Activated naive CD8-positive, alpha-beta T cell treated with anti-CD3 and anti-CD28 coated beads for 36 hours (primary cell): ENCODE measurements at regions not wholly inside any gene's neighbourhood (a gene's known extent, or its start where the extent isn't known, plus 50 kb on each side); places are given as distances from the start of the nearest gene placed in this dataset.
"Not testable (repeated sequence)": the region's sequence is repeated elsewhere in the genome, so short reads cannot be mapped to it uniquely, and the experiment has no call there.

ENCODE experiments used
- DNase-seq: peaks from one replicate; pipeline ENCODE4 v3.0.0; 2021
- H3K27ac Mint-ChIP-seq: one replicate; pipeline ENCODE4 v1.8.0; 2022; ENCODE audit warnings: mild to moderate bottlenecking, moderate library complexity, mixed read lengths
- H3K27me3 Mint-ChIP-seq: one replicate; pipeline ENCODE4 v1.8.0; 2022; ENCODE audit warnings: mild to moderate bottlenecking, mixed read lengths
- H3K36me3 Mint-ChIP-seq: one replicate; pipeline ENCODE4 v1.8.0; 2021; ENCODE audit warnings: mild to moderate bottlenecking, mixed read lengths
- H3K4me1 Mint-ChIP-seq: one replicate; pipeline ENCODE4 v1.8.0; 2021; ENCODE audit warnings: mixed read lengths
- H3K4me3 Mint-ChIP-seq: one replicate; pipeline ENCODE4 v1.8.0; 2022; ENCODE audit warnings: mild to moderate bottlenecking, moderate library complexity, mixed read lengths
- H3K9me3 Mint-ChIP-seq: one replicate; pipeline ENCODE4 v1.8.0; 2022; ENCODE audit warnings: mixed read lengths

DNA sequence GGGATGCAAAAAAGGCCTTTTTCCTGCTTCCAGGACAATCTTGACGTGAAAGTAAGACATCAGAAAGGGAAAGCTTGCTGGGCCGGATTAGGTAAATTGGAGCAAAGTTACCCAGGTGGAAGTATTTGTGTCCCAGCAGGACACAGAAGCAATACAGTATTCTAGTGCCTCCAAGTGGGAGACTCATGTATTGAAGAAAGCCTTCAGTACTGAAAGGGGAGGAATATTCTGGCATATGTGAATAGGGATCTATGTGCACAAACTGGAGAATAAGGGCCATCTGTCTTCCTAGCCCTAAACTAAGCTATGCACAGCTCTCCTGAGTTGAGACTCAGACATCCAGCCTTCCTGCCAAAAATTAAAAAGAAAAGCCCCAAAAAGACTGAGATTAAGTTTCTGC is 327.3 kb upstream of the CDH8 start:
- Mint-ChIP-seq H3K4me3 (no peak overlapping the region), H3K4me1 (no peaks in the 10 kb centered on the region), H3K36me3 (no peaks in the 10 kb centered on the region), H3K27me3 (no peaks in the 10 kb centered on the region), H3K9me3 (peaks cover 8% of the 10 kb centered on the region), H3K27ac (no peak overlapping the region)
- no peak for DNase-seq

DNA sequence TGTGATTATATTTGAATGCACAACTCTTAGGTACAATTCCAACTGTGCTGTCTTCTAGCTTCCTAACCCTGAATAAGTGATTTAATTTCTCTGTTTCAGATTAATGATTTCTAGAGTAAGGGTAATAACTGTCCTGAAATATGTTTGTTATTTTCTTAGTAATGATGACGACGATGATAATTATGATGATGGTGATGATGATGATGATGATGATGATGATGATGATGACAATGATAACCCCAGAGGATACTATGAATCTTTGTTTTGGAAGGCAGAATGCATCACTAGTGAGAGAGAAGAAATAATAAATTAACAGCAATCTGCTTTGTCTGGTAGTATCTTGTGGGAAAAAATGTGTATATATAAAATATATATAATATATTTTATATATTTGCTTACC is 317.1 kb upstream of the CDH8 start:
- no peak overlapping the region for H3K4me3 Mint-ChIP-seq
- H3K27ac Mint-ChIP-seq, result no peak overlapping the region
- H3K27me3 Mint-ChIP-seq, result no peaks in the 10 kb centered on the region
- no peaks in the 10 kb centered on the region for H3K4me1 Mint-ChIP-seq
- H3K36me3 Mint-ChIP-seq, result no peaks in the 10 kb centered on the region
- no peak for DNase-seq
- H3K9me3 Mint-ChIP-seq, result peaks cover 4% of the 10 kb centered on the region

DNA sequence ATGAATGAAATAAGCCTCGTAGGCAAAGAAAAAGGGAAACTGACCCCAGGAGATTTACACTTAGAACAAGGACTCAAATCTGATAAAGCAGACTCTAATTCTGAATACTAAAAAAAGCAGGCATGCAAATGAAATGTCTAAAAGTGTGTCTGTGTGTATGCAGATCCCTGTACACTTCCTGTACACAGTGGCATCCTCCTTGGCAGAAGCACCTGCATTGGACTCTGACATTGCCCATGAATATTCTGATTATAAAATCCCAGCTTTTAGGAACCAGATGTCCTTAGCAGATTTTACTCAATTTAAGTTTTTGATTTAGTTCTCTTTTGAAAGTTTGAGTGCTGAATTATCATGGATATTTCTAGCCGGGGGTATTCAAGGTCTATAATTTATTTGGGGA is 306.0 kb upstream of the CDH8 start:
- H3K27ac Mint-ChIP-seq, result no peak overlapping the region
- H3K36me3 Mint-ChIP-seq, result no peaks in the 10 kb centered on the region
- H3K4me1 Mint-ChIP-seq, result no peaks in the 10 kb centered on the region
- H3K9me3 Mint-ChIP-seq, result peaks cover 7% of the 10 kb centered on the region
- H3K4me3 Mint-ChIP-seq, result no peak overlapping the region
- DNase-seq, result no peak
- H3K27me3 Mint-ChIP-seq, result no peaks in the 10 kb centered on the region

DNA sequence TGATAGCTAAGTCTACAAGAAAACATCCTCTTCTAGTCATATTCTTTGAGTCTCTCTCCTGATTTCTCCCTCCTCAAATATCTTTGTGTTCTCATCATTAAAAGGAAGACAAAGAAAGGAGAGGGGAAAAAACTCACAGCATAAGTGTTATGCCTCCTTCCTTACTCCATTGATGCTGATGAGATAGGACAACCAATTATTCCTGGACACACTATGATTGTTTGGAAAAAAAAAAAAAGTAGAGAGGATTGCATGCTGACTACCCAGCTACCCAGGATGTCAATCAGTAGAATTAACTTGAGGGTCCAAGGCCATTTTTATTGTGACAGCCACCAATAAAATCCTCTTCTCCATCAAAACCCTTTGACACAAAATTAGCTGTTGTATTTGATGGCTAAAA is 299.1 kb upstream of the CDH8 start:
- H3K9me3 Mint-ChIP-seq, result peaks cover 6% of the 10 kb centered on the region
- H3K27me3 Mint-ChIP-seq, result no peaks in the 10 kb centered on the region
- H3K4me1 Mint-ChIP-seq, result no peaks in the 10 kb centered on the region
- no peak overlapping the region for H3K27ac Mint-ChIP-seq
- H3K36me3 Mint-ChIP-seq, result no peaks in the 10 kb centered on the region
- no peak overlapping the region for H3K4me3 Mint-ChIP-seq
- no peak for DNase-seq

DNA sequence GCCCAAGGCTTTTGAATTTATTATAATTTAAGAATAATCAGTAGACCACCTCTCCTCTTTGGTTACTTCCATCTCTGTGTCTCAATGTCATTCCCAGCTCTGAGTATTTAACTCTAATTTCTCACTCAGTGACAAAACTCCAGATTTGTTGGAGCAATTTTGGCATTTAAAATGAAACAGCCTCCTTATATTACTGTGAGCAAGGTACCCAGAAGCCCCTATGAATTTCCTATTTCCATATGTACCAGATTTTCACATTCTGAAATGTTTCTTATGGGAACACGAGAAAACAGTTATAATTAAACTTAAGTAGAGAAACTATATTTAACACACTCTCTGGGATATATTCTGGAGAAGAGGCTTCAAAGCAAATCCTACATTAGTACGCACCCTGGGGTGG is 285.4 kb upstream of the CDH8 start:
- Mint-ChIP-seq H3K9me3 (peaks cover 12% of the 10 kb centered on the region), H3K4me3 (no peak overlapping the region), H3K27me3 (no peaks in the 10 kb centered on the region), H3K4me1 (no peaks in the 10 kb centered on the region), H3K27ac (no peak overlapping the region), H3K36me3 (no peaks in the 10 kb centered on the region)
- DNase-seq, result no peak

DNA sequence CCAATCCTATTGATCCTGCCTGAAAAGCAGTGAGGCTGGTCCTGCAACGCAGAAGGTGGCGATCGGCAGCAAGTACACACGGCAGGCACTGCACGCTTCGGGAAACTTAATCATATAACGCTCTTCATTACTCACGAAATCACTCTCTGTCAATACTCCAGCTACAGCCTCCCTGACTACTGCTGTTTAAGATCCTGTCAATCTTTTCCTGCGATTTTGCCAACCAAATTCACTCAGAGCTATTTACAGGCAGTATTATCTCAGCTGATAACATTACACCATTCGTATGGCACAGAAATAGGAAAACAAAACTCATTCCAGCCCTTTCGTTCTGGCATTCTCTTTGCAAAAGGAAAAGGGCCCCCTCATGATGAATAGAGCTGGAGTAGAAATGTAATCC is 262.4 kb upstream of the CDH8 start:
- Mint-ChIP-seq H3K36me3 (no peaks in the 10 kb centered on the region), H3K9me3 (peaks cover 11% of the 10 kb centered on the region), H3K27ac (no peak overlapping the region), H3K4me1 (no peaks in the 10 kb centered on the region), H3K4me3 (no peak overlapping the region), H3K27me3 (no peaks in the 10 kb centered on the region)
- DNase-seq, result no peak

DNA sequence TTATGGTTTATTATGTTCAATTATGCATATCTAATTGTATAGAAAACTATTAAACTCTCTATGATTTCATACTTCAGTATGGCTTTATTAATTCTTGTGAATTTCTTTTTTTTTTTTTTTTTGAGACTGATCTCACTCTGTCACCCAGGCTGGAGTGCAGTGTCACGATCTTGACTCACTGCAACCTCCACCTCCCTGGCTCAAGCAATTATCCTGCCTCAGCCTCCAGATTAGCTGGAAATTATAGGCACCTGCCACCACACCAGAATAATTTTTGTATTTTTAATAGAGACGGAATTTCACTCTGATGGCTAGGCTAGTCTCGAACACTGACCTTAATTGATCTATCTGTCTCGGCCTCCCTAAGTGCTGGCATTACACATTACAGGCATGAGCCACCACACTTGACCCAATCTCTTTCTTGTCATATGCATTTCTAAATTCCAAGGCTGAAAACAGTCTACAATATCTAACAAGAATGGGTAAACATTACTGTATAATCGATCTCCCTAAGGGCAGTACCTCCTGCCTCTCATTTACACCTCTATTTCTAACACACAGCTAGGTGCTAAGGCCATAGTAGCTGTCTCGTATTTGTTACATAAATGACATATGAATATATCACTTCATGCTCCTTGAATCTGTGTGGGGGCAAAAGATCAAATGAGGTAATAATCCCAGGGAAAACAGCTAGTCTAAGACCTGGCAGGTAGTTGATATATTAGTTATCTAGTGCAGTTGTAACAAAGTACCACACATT is 258.2 kb upstream of the CDH8 start:
- H3K4me3 Mint-ChIP-seq, result no peak overlapping the region
- no peaks in the 10 kb centered on the region for H3K27me3 Mint-ChIP-seq
- H3K27ac Mint-ChIP-seq, result no peak overlapping the region
- no peak for DNase-seq
- H3K4me1 Mint-ChIP-seq, result no peaks in the 10 kb centered on the region
- H3K9me3 Mint-ChIP-seq, result peaks cover 5% of the 10 kb centered on the region
- no peaks in the 10 kb centered on the region for H3K36me3 Mint-ChIP-seq

DNA sequence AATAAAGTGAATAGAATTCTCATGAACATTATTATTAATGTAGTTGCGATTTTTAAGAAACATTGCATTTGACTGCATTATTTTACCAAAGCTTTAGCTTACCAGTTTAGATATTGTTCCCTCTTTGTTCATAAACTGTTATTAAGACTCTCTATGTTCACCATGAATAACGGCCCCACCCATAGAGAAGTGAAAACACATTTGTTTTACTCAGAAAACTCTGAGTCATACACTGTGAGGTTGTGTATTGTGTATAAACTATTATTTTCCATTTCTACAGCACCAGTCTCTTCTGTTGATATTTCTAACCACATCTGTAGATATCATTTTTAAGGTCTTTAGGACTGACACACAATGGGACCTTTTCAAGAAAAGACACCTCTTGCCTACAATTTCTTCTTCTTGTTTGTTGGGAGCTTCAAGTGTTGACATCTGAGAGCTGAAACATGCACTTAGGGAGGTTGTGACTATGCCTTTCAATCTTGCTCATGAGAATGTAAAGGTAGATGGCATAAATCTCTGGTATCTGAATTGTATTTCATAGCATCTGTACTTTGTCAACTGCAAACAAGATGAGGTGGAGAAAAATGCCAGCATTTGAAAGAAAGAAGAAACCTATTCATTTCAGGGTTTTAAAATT is 252.9 kb upstream of the CDH8 start:
- H3K4me1 Mint-ChIP-seq, result no peaks in the 10 kb centered on the region
- peaks cover 2% of the 10 kb centered on the region for H3K9me3 Mint-ChIP-seq

DNA sequence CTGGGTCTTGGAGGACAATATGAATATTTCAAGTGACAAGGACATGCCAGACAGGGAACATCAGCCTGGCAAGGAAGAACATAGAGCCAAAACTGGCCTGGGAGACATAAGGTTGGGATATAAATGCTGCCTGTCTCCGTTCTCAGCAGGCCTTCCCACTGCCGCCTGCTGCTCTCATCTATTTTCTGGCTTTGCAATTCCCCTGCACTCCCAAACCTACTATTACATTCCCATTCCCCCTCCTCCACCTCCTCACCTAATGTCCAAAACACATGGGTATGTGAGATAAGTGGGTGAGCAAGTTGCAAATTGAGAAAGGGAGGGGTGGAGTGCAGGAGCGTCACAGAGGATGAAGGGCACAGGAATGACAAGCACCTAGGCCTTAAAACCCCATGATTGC is 244.3 kb upstream of the CDH8 start:
- Mint-ChIP-seq H3K27me3 (no peaks in the 10 kb centered on the region), H3K4me1 (no peaks in the 10 kb centered on the region), H3K4me3 (no peak overlapping the region), H3K9me3 (peaks cover 3% of the 10 kb centered on the region), H3K36me3 (no peaks in the 10 kb centered on the region), H3K27ac (no peak overlapping the region)
- DNase-seq, result no peak

More for the DNA sequence above, 252.9 kb upstream of the CDH8 start:
- Mint-ChIP-seq H3K4me3 (no peak overlapping the region), H3K27ac (no peak overlapping the region), H3K27me3 (no peaks in the 10 kb centered on the region), H3K36me3 (no peaks in the 10 kb centered on the region)
- no peak for DNase-seq

DNA sequence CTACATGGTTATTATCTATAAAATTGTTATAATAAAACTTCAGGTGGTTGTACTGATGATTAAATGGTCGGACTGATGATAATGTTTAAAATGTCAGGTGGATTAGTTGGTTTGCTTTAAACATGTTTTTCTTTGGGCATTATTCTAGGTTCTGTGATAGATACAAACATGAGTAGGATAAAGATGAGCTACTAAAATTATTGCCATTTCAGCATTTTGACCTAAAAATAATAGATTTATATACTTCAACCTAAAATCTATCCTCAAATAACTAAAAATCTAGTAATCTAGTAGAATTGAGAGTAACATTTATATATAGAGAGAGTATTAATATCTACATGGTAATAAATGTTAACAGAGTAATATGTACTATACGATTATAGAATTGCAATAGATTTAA is 241.7 kb upstream of the CDH8 start:
- no peak overlapping the region for H3K27ac Mint-ChIP-seq
- no peak overlapping the region for H3K4me3 Mint-ChIP-seq
- no peaks in the 10 kb centered on the region for H3K36me3 Mint-ChIP-seq
- DNase-seq, result no peak
- no peaks in the 10 kb centered on the region for H3K4me1 Mint-ChIP-seq
- peaks cover 5% of the 10 kb centered on the region for H3K9me3 Mint-ChIP-seq
- H3K27me3 Mint-ChIP-seq, result no peaks in the 10 kb centered on the region

DNA sequence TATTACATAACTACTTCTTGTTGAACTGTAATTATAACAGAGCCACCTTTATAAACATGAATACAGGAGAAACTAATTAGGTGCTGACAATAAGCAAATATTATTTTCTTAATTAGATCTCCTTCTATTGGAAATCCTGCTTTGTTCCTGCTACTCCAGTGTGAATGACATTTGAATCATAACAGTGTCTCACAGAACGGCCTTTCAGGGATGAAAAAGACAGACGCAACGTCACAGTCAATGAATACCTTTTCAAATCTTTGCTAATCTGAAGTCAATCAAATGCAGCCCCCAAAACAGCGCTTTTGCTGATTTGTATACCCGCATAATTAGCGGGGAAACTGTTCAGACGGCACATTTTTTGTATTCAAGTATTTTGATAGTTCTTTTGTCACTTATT is 240.4 kb upstream of the CDH8 start:
- no peak overlapping the region for H3K4me3 Mint-ChIP-seq
- H3K4me1 Mint-ChIP-seq, result no peaks in the 10 kb centered on the region
- DNase-seq, result no peak
- no peaks in the 10 kb centered on the region for H3K27me3 Mint-ChIP-seq
- H3K27ac Mint-ChIP-seq, result no peak overlapping the region
- peaks cover 5% of the 10 kb centered on the region for H3K9me3 Mint-ChIP-seq
- no peaks in the 10 kb centered on the region for H3K36me3 Mint-ChIP-seq

DNA sequence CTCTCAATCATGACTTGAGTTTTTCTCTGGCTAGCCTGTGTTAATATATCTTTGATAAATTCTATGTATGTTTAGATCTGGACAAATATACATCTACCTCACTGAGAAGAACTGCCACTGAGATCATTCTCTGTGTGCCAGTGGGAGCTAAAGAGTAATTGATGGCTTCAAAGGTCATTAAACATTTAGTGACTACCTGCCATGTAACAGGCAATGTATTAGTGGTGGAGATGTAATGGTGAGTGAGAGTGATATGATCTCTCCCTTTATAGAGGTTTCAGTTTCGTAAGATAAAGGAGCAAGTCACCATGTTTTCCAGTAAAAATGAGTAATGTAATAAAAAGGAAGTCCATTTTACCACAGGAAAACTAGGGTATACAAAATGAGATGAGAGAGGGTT is 235.8 kb upstream of the CDH8 start:
- no peaks in the 10 kb centered on the region for H3K4me1 Mint-ChIP-seq
- no peak overlapping the region for H3K27ac Mint-ChIP-seq
- no peak for DNase-seq
- H3K36me3 Mint-ChIP-seq, result no peaks in the 10 kb centered on the region
- peaks cover 10% of the 10 kb centered on the region for H3K9me3 Mint-ChIP-seq
- no peaks in the 10 kb centered on the region for H3K27me3 Mint-ChIP-seq
- H3K4me3 Mint-ChIP-seq, result no peak overlapping the region

DNA sequence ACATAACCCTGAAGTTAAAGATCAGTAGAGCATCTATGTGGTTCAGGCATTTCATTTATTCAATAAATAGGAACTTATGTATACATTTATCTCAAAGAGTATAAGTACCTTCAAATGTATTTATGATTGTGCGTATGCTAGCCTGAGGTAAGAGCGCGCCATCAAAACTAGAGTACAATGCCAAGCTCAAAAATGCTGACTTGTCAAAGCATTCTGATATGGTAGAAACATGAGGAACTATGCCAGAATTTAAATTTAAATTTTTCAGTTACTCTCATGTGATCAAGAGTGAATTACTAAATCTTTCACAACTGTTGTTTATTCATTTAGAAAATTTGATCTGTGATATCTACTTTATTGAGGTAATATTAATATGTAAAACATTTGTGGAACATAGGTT is 225.5 kb upstream of the CDH8 start:
- Mint-ChIP-seq H3K4me3 (no peak overlapping the region), H3K4me1 (no peaks in the 10 kb centered on the region), H3K36me3 (no peaks in the 10 kb centered on the region), H3K27me3 (no peaks in the 10 kb centered on the region), H3K27ac (no peak overlapping the region), H3K9me3 (peaks cover 13% of the 10 kb centered on the region)
- DNase-seq, result no peak

DNA sequence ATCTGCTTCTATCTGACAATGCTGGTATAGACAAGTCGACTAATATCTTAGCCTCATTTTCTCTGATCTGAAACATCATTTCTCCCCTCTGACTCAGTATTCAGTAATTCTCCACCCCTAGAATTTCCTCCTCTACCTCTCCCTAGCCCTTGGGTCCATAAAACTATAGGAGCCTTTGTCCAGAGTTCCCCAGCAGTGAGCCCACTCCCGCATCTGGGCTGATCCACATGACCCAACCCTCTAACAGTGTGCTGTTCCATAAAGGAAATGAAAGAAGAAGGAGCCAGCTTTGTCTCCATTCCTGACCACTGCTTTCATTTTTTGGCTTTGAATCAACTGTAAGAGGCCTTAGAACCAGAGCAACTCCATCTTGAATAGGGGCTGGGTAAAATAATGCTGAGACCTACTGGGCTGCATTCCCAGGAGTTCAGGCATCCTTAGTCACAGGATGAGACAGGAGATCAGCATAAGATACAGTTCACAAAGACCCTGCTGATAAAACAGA is 222.7 kb upstream of the CDH8 start:
- H3K4me1 Mint-ChIP-seq, H3K4me3 Mint-ChIP-seq, H3K9me3 Mint-ChIP-seq, H3K36me3 Mint-ChIP-seq, H3K27me3 Mint-ChIP-seq, DNase-seq, H3K27ac Mint-ChIP-seq: not testable (repeated sequence)

DNA sequence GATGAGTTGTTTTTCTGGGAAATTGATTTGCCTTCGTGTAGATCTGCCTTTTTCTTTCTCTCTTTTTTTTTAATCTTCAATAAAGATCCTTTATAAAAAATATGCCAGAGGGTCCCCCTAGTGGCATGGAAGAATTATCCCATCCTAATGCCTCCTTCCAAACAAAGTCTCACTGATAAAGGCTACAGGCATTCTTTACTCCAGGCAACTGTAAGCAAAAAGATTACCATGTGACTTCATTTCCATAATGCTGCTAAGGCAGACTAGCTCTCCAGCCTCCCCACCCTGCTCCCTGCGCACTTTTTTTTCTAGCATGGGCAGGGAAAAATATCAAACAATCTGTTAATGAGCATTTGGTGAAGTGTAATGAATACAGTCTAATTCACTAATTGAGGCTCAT is 220.2 kb upstream of the CDH8 start:
- H3K27ac Mint-ChIP-seq, result no peak overlapping the region
- H3K4me1 Mint-ChIP-seq, result no peaks in the 10 kb centered on the region
- H3K36me3 Mint-ChIP-seq, result no peaks in the 10 kb centered on the region
- no peak for DNase-seq
- peaks cover 4% of the 10 kb centered on the region for H3K9me3 Mint-ChIP-seq
- H3K27me3 Mint-ChIP-seq, result no peaks in the 10 kb centered on the region
- no peak overlapping the region for H3K4me3 Mint-ChIP-seq

DNA sequence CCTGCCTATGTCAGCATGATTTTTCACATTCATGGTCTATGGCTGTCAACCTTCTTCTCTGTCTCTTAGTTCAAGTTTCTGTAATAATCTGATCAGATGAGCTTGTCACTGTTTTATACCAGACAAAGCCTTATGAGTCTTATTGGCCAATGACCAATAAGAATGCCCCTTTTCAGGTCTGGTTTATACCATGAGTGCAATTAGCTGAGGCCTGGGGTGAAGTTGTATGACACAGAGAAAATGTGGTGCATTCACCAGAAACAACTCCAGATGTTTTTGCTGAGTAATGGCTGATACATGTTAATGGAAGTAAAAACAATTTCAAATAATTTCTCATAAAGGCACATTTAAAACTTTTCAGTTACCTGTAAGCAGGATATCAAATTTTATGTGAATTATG is 218.6 kb upstream of the CDH8 start:
- Mint-ChIP-seq H3K4me1 (no peaks in the 10 kb centered on the region), H3K4me3 (no peak overlapping the region), H3K36me3 (no peaks in the 10 kb centered on the region), H3K27me3 (no peaks in the 10 kb centered on the region), H3K9me3 (peaks cover 7% of the 10 kb centered on the region), H3K27ac (no peak overlapping the region)
- no peak for DNase-seq
